ENCODE measurements at regions not wholly inside any gene's neighbourhood (a gene's known extent, or its start where the extent isn't known, plus 50 kb on each side); places are given as distances from the start of the nearest gene placed in this dataset.

GRCh38 chr15:92273286-92273685 lies 120.4 kb upstream of the ST8SIA2 start:
- POLR2A ChIA-PET = no interaction called here
- no peak for DNase-seq
- Mint-ChIP-seq H3K4me3 (no peak overlapping the region), H3K9me3 (no peaks in the 10 kb centered on the region), H3K4me1 (no peaks in the 10 kb centered on the region), H3K27me3 (peaks cover 5% of the 10 kb centered on the region), H3K27ac (no peak overlapping the region), H3K36me3 (ENCODE audit: low read depth) (no peaks in the 10 kb centered on the region)
- CTCF ChIA-PET = no interaction called here

GRCh38 chr15:92273723-92274122 lies 120.0 kb upstream of the ST8SIA2 start:
- peaks cover 5% of the 10 kb centered on the region for H3K27me3 Mint-ChIP-seq
- H3K4me3 Mint-ChIP-seq = no peak overlapping the region
- no peaks in the 10 kb centered on the region for H3K4me1 Mint-ChIP-seq
- no peaks in the 10 kb centered on the region for H3K36me3 Mint-ChIP-seq (ENCODE audit: low read depth)
- ChIA-PET CTCF (interaction anchor here (0.7 kb wide), 1 partner anchor 441 kb away, joined by 3 read pairs; no protein-coding TSS in a partner anchor), POLR2A (no interaction called here)
- no peak overlapping the region for H3K27ac Mint-ChIP-seq
- no peak for DNase-seq
- H3K9me3 Mint-ChIP-seq = no peaks in the 10 kb centered on the region

GRCh38 chr15:92277776-92278175 lies 115.9 kb upstream of the ST8SIA2 start:
- Mint-ChIP-seq H3K27me3 (peaks cover 4% of the 10 kb centered on the region), H3K36me3 (ENCODE audit: low read depth) (no peaks in the 10 kb centered on the region), H3K27ac (no peak overlapping the region), H3K4me1 (no peaks in the 10 kb centered on the region), H3K4me3 (no peak overlapping the region), H3K9me3 (no peaks in the 10 kb centered on the region)
- DNase-seq = no peak
- CTCF ChIA-PET = interaction anchor here (0.6 kb wide), 1 partner anchor 9 kb away, joined by 4 read pairs; no protein-coding TSS in a partner anchor
- POLR2A ChIA-PET = no interaction called here

- Mint-ChIP-seq H3K36me3 (ENCODE audit: low read depth) (no peaks in the 10 kb centered on the region), H3K27me3 (peaks cover 4% of the 10 kb centered on the region), H3K4me3 (no peak overlapping the region), H3K4me1 (peaks cover 4% of the 10 kb centered on the region), H3K27ac (no peak overlapping the region), H3K9me3 (no peaks in the 10 kb centered on the region)
- ChIA-PET CTCF (no interaction called here), POLR2A (no interaction called here)
- no peak for DNase-seq
Observed at GRCh38 chr15:92283813-92284212, 109.9 kb upstream of the ST8SIA2 start.

GRCh38 chr15:92288755-92289154 lies 104.9 kb upstream of the ST8SIA2 start:
- Mint-ChIP-seq H3K4me1 (peaks cover 7% of the 10 kb centered on the region), H3K36me3 (ENCODE audit: low read depth) (no peaks in the 10 kb centered on the region), H3K4me3 (no peak overlapping the region), H3K9me3 (no peaks in the 10 kb centered on the region), H3K27ac (no peak overlapping the region), H3K27me3 (peaks cover 19% of the 10 kb centered on the region)
- CTCF ChIA-PET = no interaction called here
- POLR2A ChIA-PET = no interaction called here
- no peak for DNase-seq

- Mint-ChIP-seq H3K4me1 (peaks cover 7% of the 10 kb centered on the region), H3K4me3 (no peak overlapping the region), H3K9me3 (no peaks in the 10 kb centered on the region), H3K36me3 (ENCODE audit: low read depth) (no peaks in the 10 kb centered on the region), H3K27ac (no peak overlapping the region), H3K27me3 (peaks cover 21% of the 10 kb centered on the region)
- ChIA-PET POLR2A (no interaction called here), CTCF (no interaction called here)
- DNase-seq = no peak
Observed at GRCh38 chr15:92289733-92290132, 103.9 kb upstream of the ST8SIA2 start.

- ChIA-PET POLR2A (no interaction called here), CTCF (no interaction called here)
- H3K4me3 Mint-ChIP-seq = no peak overlapping the region
- peaks cover 8% of the 10 kb centered on the region for H3K4me1 Mint-ChIP-seq
- no peak overlapping the region for H3K27ac Mint-ChIP-seq
- no peak for DNase-seq
- H3K9me3 Mint-ChIP-seq = no peaks in the 10 kb centered on the region
- H3K27me3 Mint-ChIP-seq = peaks cover 22% of the 10 kb centered on the region
- H3K36me3 Mint-ChIP-seq (ENCODE audit: low read depth) = no peaks in the 10 kb centered on the region
Observed at GRCh38 chr15:92290359-92290992, 103.2 kb upstream of the ST8SIA2 start.

GRCh38 chr15:92291900-92292299 lies 101.8 kb upstream of the ST8SIA2 start:
- CTCF ChIA-PET = no interaction called here

GRCh38 chr15:92294759-92295158 lies 98.9 kb upstream of the ST8SIA2 start:
- ChIA-PET CTCF (no interaction called here), POLR2A (no interaction called here)
- Mint-ChIP-seq H3K4me3 (no peak overlapping the region), H3K27ac (no peak overlapping the region), H3K9me3 (no peaks in the 10 kb centered on the region), H3K4me1 (peaks cover 1% of the 10 kb centered on the region), H3K27me3 (peaks cover 22% of the 10 kb centered on the region), H3K36me3 (ENCODE audit: low read depth) (no peaks in the 10 kb centered on the region)
- no peak for DNase-seq

More at GRCh38 chr15:92291900-92292299, 101.8 kb upstream of the ST8SIA2 start:
- Mint-ChIP-seq H3K27me3 (peaks cover 22% of the 10 kb centered on the region), H3K4me3 (no peak overlapping the region), H3K4me1 (peaks cover 8% of the 10 kb centered on the region), H3K9me3 (no peaks in the 10 kb centered on the region), H3K27ac (no peak overlapping the region), H3K36me3 (ENCODE audit: low read depth) (no peaks in the 10 kb centered on the region)
- no peak for DNase-seq
- POLR2A ChIA-PET = no interaction called here

GRCh38 chr15:92304223-92304975 lies 89.3 kb upstream of the ST8SIA2 start:
- H3K4me1 Mint-ChIP-seq = no peaks in the 10 kb centered on the region
- H3K36me3 Mint-ChIP-seq (ENCODE audit: low read depth) = no peaks in the 10 kb centered on the region
- peaks cover 3% of the 10 kb centered on the region for H3K9me3 Mint-ChIP-seq
- no peak overlapping the region for H3K27ac Mint-ChIP-seq
- H3K4me3 Mint-ChIP-seq = no peak overlapping the region
- peaks cover 23% of the 10 kb centered on the region for H3K27me3 Mint-ChIP-seq
- ChIA-PET CTCF (no interaction called here), POLR2A (no interaction called here)
- no peak for DNase-seq

GRCh38 chr15:92305343-92305742 lies 88.3 kb upstream of the ST8SIA2 start:
- no peaks in the 10 kb centered on the region for H3K4me1 Mint-ChIP-seq
- CTCF ChIA-PET = no interaction called here
- H3K36me3 Mint-ChIP-seq (ENCODE audit: low read depth) = no peaks in the 10 kb centered on the region
- no peak overlapping the region for H3K4me3 Mint-ChIP-seq
- no peak overlapping the region for H3K27ac Mint-ChIP-seq
- H3K9me3 Mint-ChIP-seq = peaks cover 3% of the 10 kb centered on the region
- no peak for DNase-seq
- H3K27me3 Mint-ChIP-seq = peaks cover 23% of the 10 kb centered on the region
- POLR2A ChIA-PET = no interaction called here

GRCh38 chr15:92306663-92307062 lies 87.0 kb upstream of the ST8SIA2 start:
- ChIA-PET POLR2A (no interaction called here), CTCF (no interaction called here)
- Mint-ChIP-seq H3K4me3 (no peak overlapping the region), H3K27me3 (peaks cover 23% of the 10 kb centered on the region), H3K4me1 (no peaks in the 10 kb centered on the region), H3K36me3 (ENCODE audit: low read depth) (no peaks in the 10 kb centered on the region), H3K27ac (no peak overlapping the region), H3K9me3 (no peaks in the 10 kb centered on the region)
- no peak for DNase-seq

GRCh38 chr15:92315144-92315543 lies 78.5 kb upstream of the ST8SIA2 start:
- Mint-ChIP-seq H3K4me3 (no peak overlapping the region), H3K4me1 (no peaks in the 10 kb centered on the region), H3K9me3 (no peaks in the 10 kb centered on the region), H3K27ac (no peak overlapping the region), H3K27me3 (peaks cover 9% of the 10 kb centered on the region), H3K36me3 (ENCODE audit: low read depth) (no peaks in the 10 kb centered on the region)
- CTCF ChIA-PET = no interaction called here
- DNase-seq = no peak
- POLR2A ChIA-PET = no interaction called here
